GM21723 (cell line): ENCODE measurements at regions not wholly inside any gene's neighbourhood (a gene's known extent, or its start where the extent isn't known, plus 50 kb on each side); places are given as distances from the start of the nearest gene placed in this dataset.
"Not testable (repeated sequence)": the region's sequence is repeated elsewhere in the genome, so short reads cannot be mapped to it uniquely, and the experiment has no call there.

Experiments
- ATAC-seq: cut with Tn5 transposase; IDR thresholded peaks from one replicate; pipeline ENCODE4 v1.9.1; 2021; ENCODE audit warnings: mild to moderate bottlenecking, moderate library complexity; ENCODE audit not compliant: unreplicated experiment

DNA sequence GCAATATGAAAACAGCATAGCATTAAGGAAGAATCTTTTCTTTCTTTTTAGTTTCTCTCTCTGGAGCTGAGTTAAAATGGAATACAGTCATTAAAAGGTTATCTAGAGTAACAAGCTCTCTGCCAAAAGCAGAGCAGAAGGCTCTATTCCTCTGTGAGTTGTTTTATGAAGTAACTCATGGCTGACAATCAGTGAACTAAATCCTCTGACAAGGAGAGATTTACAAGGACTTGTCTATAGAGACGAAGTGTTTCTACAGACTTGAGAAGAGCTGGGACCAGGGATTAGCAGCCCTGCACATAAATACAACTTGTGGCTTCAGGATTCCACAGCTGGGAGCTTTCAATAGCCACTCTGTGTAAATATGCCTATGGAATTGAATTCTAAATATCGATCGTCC, 192.5 kb upstream of the RAG2 start:
- ATAC-seq, result no peak

- no peak for ATAC-seq
Observed at GRCh38 chr11:36783808-36784207, 185.8 kb upstream of the RAG2 start.

GRCh38 chr11:36779791-36780190, 181.8 kb upstream of the RAG2 start:
- ATAC-seq, result no peak

DNA sequence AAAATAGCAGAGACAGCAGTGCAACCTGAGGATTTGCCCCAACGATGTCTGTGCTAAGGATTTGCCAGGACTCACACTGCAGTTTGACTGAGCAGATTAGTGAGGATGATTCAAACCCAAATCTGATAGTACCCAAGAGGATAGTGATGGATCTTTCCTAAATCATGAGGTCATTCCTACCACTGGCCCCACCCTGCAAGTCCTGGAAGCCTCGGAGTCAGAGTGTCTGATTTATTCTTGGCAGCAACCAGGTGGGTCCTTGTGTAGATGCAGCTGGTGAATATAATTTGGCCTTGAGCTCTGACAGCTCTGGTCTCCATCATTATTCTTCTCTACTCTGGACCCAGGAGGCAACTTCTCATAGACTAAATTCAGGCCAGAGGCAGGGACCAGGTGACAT, 179.3 kb upstream of the RAG2 start:
- ATAC-seq, result no peak

GRCh38 chr11:36775756-36776155, 177.7 kb upstream of the RAG2 start:
- ATAC-seq, result no peak

DNA sequence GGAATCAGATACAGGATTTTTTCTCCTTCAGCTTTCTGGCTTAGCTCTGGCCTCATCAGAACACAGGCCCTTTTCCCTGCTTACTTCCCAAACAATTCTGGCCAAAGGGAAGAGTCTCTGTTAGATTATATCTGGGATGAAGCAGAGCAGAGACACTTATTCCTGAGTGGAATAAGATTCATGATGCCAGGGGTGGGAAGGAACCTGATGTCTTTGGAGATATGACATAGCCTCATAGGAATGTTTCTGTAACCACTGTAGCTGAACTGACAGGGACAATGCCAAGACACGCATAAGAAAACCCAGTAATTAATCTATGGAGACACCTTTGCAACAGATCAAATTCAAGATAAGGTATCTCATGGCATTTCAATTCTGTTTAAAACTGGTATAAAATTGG, 177.1 kb upstream of the RAG2 start:
- no peak for ATAC-seq

GRCh38 chr11:36774603-36775002, 176.6 kb upstream of the RAG2 start:
- no peak for ATAC-seq

DNA sequence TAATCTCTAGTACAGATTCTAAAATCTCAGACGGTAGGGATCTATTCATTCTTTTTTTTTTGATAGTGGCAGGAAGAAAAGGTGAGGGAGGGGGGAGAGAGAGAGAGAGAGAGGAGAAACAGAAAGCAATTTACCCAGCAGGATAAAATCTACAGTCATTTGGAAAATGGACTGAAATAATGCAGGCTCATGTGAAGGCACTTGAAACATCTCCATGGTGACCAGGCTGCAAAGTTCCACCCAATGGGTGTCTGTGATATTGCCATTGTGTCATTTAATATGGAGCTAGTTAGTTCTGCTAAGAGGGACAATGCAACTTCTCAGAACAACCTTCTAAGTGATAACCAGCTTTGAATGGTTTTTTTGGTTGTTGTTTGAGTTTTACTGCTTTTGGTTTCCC, 165.2 kb upstream of the RAG2 start:
- peak; percentile 85 for ATAC-seq

DNA sequence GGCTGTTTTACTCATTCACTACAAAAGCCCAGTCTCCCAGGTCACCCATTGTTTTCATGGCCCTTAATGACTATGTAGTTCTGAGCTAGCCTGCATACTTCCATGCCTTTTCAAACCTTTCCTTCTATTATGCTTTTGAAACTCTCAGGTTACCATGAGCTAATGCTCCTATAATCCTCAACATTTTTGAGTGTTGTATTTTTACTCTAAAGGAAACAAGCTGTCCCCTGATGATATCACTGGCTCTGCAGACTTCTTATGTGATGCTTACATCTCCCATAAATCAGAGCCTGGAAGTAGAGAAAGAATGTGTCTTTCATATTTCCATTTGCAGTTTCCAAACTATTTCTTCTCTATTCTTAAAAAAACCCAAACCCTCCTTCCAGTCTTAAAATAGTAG, 159.0 kb upstream of the RAG2 start:
- no peak for ATAC-seq

GRCh38 chr11:36753960-36754359, 155.9 kb upstream of the RAG2 start:
- ATAC-seq, result no peak

- no peak for ATAC-seq
Observed at GRCh38 chr11:36751996-36752395, 154.0 kb upstream of the RAG2 start.

DNA sequence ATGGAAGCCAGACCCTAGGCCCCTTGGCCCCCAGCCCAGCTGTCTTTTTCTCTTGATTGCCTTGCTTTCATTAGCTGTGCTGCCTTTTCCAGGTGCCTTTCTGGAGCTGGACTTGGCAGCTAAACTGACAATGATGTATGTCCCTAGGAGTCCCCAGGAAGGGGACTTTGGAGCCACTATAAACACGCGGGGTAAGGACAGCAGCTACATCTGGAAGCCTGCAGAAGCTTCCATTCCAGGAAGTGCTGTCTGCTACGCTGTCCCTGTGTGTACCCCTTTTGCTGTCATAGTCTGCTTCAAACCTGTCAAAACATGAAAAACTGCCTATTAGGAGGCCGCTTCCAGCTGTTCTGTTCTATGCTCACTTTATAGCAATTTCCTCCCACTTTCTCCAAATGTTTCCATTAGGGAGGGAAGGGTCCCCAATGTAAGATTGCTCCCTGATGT, 153.3 kb upstream of the RAG2 start:
- ATAC-seq, result no peak

- no peak for ATAC-seq
Observed at GRCh38 chr11:36750349-36750748, 152.3 kb upstream of the RAG2 start.

DNA sequence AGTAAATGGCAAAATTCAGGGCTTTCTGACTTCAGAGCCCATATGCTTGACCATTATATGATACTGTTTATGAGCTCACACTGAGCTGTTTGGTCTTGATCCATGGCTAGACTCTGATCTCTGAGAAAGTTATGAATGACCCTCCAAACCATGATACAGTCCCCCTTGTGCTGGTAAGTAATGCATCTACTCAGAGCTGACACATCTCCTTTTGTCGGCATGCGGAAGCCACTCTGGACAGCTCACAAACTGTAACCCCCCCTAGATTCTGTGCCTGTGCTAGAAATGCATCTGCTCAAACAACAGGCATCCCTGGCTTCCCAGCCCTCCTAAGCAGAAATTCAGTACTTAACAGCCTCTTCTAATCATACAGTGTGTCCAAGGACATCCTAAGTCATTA, 150.8 kb upstream of the RAG2 start:
- no peak for ATAC-seq

DNA sequence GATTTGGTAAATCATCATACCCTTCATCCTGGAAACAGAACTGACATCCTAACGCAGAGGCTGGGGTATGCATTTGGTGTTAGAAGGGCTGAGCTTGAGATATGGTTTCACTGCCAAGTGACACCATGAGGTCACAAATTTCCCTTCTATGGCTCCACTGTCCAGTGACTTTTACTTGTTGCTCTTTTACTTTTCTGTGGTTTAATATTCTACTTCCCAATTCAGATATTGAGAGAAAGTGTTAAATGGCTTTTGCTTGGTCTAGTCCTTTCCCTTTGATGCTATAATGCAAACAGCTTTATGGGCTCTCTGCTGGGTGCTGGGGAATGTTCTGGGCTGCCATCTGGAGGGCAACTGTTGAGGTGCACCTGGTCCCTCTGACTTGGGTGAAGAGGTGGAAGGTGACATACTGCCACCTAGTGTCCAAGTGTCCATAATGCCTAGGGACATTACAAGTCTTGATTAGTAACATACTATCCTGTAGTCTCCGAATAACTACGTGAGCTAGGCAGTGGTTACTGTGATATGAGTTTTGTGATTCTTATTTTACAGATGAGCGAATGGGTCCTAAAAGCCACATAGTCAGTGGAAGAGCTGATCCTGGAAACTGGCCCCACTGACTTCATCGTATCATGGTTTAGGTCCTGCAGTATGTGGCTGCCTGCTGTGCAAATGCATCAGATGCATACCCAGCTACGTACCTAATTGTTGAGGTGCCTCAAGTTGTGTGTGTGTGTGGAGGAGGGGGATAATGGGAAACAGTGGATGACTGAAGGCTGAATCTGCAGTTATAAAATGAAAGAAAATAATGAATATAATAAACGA, 149.1 kb upstream of the RAG2 start:
- peak; percentile 86 for ATAC-seq

GRCh38 chr11:36744375-36745168, 146.5 kb upstream of the RAG2 start:
- ATAC-seq, result peak; percentile 30

DNA sequence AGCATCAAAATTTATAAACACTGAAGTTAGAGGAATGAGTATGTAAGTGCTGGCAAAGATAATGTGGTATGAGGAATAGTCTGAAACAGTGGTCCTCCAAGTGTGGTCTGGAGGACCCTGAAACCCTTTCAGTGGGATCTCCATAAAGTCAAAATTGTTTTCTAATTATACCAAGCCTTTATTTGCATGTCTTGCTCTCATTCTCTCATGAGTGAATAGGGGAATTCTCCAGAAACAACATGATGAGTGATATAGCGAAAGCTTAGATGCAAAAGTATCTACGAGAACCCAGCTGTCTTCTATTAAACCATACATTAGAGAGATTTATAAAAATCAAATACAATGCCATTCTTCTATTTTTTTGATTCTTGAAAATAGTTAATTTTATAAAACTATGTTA, 145.0 kb upstream of the RAG2 start:
- ATAC-seq, result peak; percentile 65

GRCh38 chr11:36741515-36741914, 143.5 kb upstream of the RAG2 start:
- no peak for ATAC-seq

- peak; percentile 30 for ATAC-seq
Observed at GRCh38 chr11:36738292-36738861, 140.3 kb upstream of the RAG2 start.

DNA sequence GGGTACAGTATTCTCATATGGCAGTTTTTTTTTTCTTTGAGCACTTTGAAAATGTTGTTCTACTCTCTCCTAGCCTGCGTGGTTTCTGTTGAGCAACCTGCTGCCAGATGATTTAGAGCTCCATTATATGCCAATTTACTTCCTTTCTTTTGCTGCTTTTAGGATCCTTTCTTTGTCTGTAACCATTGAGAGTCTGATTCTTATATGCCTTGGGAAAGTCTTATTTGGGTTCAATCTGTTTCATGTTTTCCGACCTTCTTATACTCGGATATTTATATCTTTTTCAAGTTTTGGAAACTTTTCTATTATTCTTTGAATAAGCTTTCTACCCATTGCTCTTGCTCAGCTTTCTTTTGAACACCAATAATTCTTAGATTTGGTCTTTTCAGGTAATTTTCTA, 138.1 kb upstream of the RAG2 start:
- ATAC-seq, result no peak

- ATAC-seq, result not testable (repeated sequence)
Observed at GRCh38 chr11:36733721-36734120, 135.7 kb upstream of the RAG2 start.

GRCh38 chr11:36730761-36731160, 132.7 kb upstream of the RAG2 start:
- no peak for ATAC-seq
